HCT116 (cell line): ENCODE measurements at regions not wholly inside any gene's neighbourhood (a gene's known extent, or its start where the extent isn't known, plus 50 kb on each side); places are given as distances from the start of the nearest gene placed in this dataset.

Experiments used
- ATAC-seq: fragments of 200-7000 bp; cut with Tn5 transposase; 2 replicates; pipeline ENCODE4 v1.9.1; 2020; ENCODE audit warnings: mild to moderate bottlenecking, moderate library complexity
- BruUV-seq: library from RNA; stranded (reverse); fragments of 400-500 nt; replicated peaks from 2 replicates; lab custom pipeline; 2021; lab: Mats Ljungman, UMichigan
- CTCF ChIA-PET: fragments of 300-600 bp; sonication (Branson Sonifier 250); formaldehyde crosslinking; loops from one replicate; lab custom pipeline; 2021; ENCODE audit warnings: antibody characterized with exemption; lab: Charles Lee
- POLR2A ChIA-PET: fragments of 300-600, 350-600 bp; sonication (Branson Sonifier 250); formaldehyde crosslinking; loops from one replicate; lab custom pipeline; 2021; ENCODE audit warnings: antibody characterized with exemption; lab: Charles Lee
- RAD21 ChIA-PET, 2 experiments: fragments of 300-600 bp; sonication (Branson Sonifier 250); formaldehyde crosslinking; loops; one replicate each; lab custom pipeline; 2023; ENCODE audit warnings: low total read pairs in 2 of 2; ENCODE audit not compliant: uncharacterized antibody in 2 of 2, unreplicated experiment in 2 of 2, low non-redundant PET in 1 of 2; lab: Charles Lee
- DNase-seq: peaks from one replicate; pipeline ENCODE4 v3.0.0-alpha.2; 2010; ENCODE audit warnings: low read depth, low spot score
- H2AFZ ChIP-seq: fragments of 200-600 bp; shearing (Covaris generic), sonication (generic); 2 replicates; pipeline ENCODE4 v1.6.1; 2017; ENCODE audit warnings: low read depth, mixed run types, mixed read lengths, antibody characterized with exemption, low read length; ENCODE audit not compliant: poor library complexity, severe bottlenecking
- H3K27ac ChIP-seq: 2 replicates; pipeline ENCODE4 v1.5.1; 2012; ENCODE audit warnings: low read depth, low read length
- H3K27me3 ChIP-seq: fragments of 200-600 bp; sonication (generic); 2 replicates; pipeline ENCODE4 v1.6.1; 2016; ENCODE audit warnings: mixed run types, low read length, mixed read lengths; ENCODE audit not compliant: insufficient read depth
- H3K36me3 ChIP-seq, 2 experiments: fragments of 200-500 bp in 1 of 2; fragments of 200-600 bp in 1 of 2; sonication (Bioruptor generic) in 1 of 2; sonication (generic) in 1 of 2; 2 replicates each; pipeline versions ENCODE4 v1.5.1 to v1.6.1; 2014 to 2016; ENCODE audit warnings: low read length in 2 of 2, inconsistent platforms in 1 of 2, mixed read lengths in 1 of 2, mixed run types in 1 of 2; ENCODE audit not compliant: insufficient read depth in 2 of 2, control insufficient read depth in 1 of 2
- H3K4me1 ChIP-seq, 2 experiments: fragments of 200-600 bp in 1 of 2; sonication (generic) in 1 of 2; 2 replicates each; pipeline versions ENCODE4 v1.5.1 to v1.6.1; 2012 to 2017; ENCODE audit warnings: low read length in 2 of 2, inconsistent platforms in 1 of 2, mild to moderate bottlenecking in 1 of 2, mixed read lengths in 1 of 2, mixed run types in 1 of 2, moderate library complexity in 1 of 2; ENCODE audit not compliant: insufficient read depth in 2 of 2, control insufficient read depth in 1 of 2
- H3K4me2 ChIP-seq: fragments of 200-600 bp; sonication (generic); 2 replicates; pipeline ENCODE4 v1.6.1; 2017; ENCODE audit warnings: mixed run types, low read length, mixed read lengths
- H3K4me3 ChIP-seq, 2 experiments: fragments of 200-600 bp in 1 of 2; sonication (generic) in 1 of 2; replicated peaks in 1 of 2; 2 replicates each; pipeline ENCODE4 v1.5.1; 2011 to 2016; ENCODE audit warnings: low read length in 2 of 2, control low read depth in 1 of 2, low read depth in 1 of 2, mild to moderate bottlenecking in 1 of 2, mixed read lengths in 1 of 2, mixed run types in 1 of 2
- H3K79me2 ChIP-seq: fragments of 200-600 bp; sonication (generic); 2 replicates; pipeline ENCODE4 v1.6.1; 2017; ENCODE audit warnings: mild to moderate bottlenecking, mixed run types, low read length, moderate library complexity, mixed read lengths; ENCODE audit not compliant: insufficient read depth
- H3K9ac ChIP-seq: fragments of 200-600 bp; sonication (generic); 2 replicates; pipeline ENCODE4 v1.6.1; 2016; ENCODE audit warnings: low read length, mixed read lengths
- H3K9me2 ChIP-seq: fragments of 200-600 bp; sonication (generic), shearing (Covaris generic); 2 replicates; pipeline ENCODE4 v1.6.1; 2017; ENCODE audit warnings: mixed run types, mild to moderate bottlenecking, moderate library complexity; ENCODE audit not compliant: insufficient read depth
- H3K9me3 ChIP-seq, 2 experiments: fragments of 200-500 bp in 1 of 2; fragments of 200-600 bp in 1 of 2; sonication (Bioruptor generic) in 1 of 2; sonication (generic) in 1 of 2; 2 replicates each; pipeline ENCODE4 v1.6.1; 2014 to 2017; ENCODE audit warnings: low read length in 2 of 2, mixed read lengths in 2 of 2, inconsistent platforms in 1 of 2, low read depth in 1 of 2, mild to moderate bottlenecking in 1 of 2, mixed run types in 1 of 2, moderate library complexity in 1 of 2; ENCODE audit not compliant: control insufficient read depth in 1 of 2, insufficient read depth in 1 of 2
- H4K20me1 ChIP-seq: fragments of 200-600 bp; sonication (generic), shearing (Covaris generic); 2 replicates; pipeline ENCODE4 v1.6.1; 2017; ENCODE audit warnings: mixed run types, mild to moderate bottlenecking, moderate library complexity; ENCODE audit not compliant: insufficient read depth
- EGR1 ChIP-seq: IDR thresholded peaks from 2 replicates; pipeline ENCODE4 v1.6.1; 2012; ENCODE audit warnings: low read depth
- EZH2 ChIP-seq: fragments of 200-600 bp; sonication (generic); IDR thresholded peaks from 2 replicates; pipeline ENCODE4 v1.6.1; 2017; ENCODE audit warnings: antibody characterized with exemption, mixed run types
- POLR2AphosphoS5 ChIP-seq: IDR thresholded peaks from 2 replicates; pipeline ENCODE4 v1.6.1; 2011; ENCODE audit warnings: mild to moderate bottlenecking, low read depth, low read length, moderate library complexity
- RAD21 ChIP-seq: IDR thresholded peaks from 2 replicates; pipeline ENCODE4 v1.6.1; 2012; ENCODE audit warnings: low read depth, mild to moderate bottlenecking
- SP1 ChIP-seq: IDR thresholded peaks from 2 replicates; pipeline ENCODE4 v1.6.1; 2012; ENCODE audit warnings: low read depth
- SRF ChIP-seq: IDR thresholded peaks from 2 replicates; pipeline ENCODE4 v1.6.1; 2012; ENCODE audit warnings: low read depth
- TCF7L2 ChIP-seq: IDR thresholded peaks from 2 replicates; pipeline ENCODE4 v1.7.0; 2011; ENCODE audit warnings: borderline replicate concordance, inconsistent platforms; ENCODE audit not compliant: insufficient read depth, insufficient read length; ENCODE audit errors: extremely low read depth
- ZBTB33 ChIP-seq: IDR thresholded peaks from 2 replicates; pipeline ENCODE4 v1.6.1; 2011; ENCODE audit warnings: mild to moderate bottlenecking, low read length, moderate library complexity; ENCODE audit not compliant: insufficient replicate concordance; ENCODE audit errors: extremely low read depth
- intact Hi-C: fragments of 100-400 bp; cut with micrococcal nuclease; formaldehyde crosslinking; loops from 2 replicates; pipeline ENCODE4 v1.10.0; 2022

GRCh38 chr4:161134795-161135194 is 1029.0 kb downstream of the FSTL5 start:
- POLR2A ChIA-PET: no interaction called here

GRCh38 chr4:161133586-161134276 is 1030.1 kb downstream of the FSTL5 start:
- ATAC-seq (no peak), DNase-seq (no peak)
- no peak for TF ChIP-seq ZBTB33
- no peak for TF ChIP-seq SP1
- TF ChIP-seq POLR2AphosphoS5: no peak
- no peak for TF ChIP-seq TCF7L2
- TF ChIP-seq RAD21: no peak
- TF ChIP-seq EZH2: no peak
- Histone ChIP-seq H3K79me2 (no peaks in the 10 kb centered on the region), H2AFZ (no peak overlapping the region), H3K27me3 (no peaks in the 10 kb centered on the region), H3K4me2 (no peak overlapping the region), H4K20me1 (no peaks in the 10 kb centered on the region), H3K9me3 (no peaks in the 10 kb centered on the region), H3K9me2 (no peaks in the 10 kb centered on the region), H3K9ac (no peak overlapping the region), H3K4me3 (no peak overlapping the region), H3K4me1 (no peaks in the 10 kb centered on the region), H3K36me3 (no peaks in the 10 kb centered on the region), H3K27ac (no peak overlapping the region)
- BruUV-seq: no TSS peak
- POLR2A ChIA-PET: no interaction called here
- RAD21 ChIA-PET: no interaction called here
- intact Hi-C loops: no loop called here
- CTCF ChIA-PET: no interaction called here

More at GRCh38 chr4:161134795-161135194, 1029.0 kb downstream of the FSTL5 start:
- ChIA-PET CTCF (no interaction called here), RAD21 (no interaction called here)
- H3K9ac ChIP-seq: no peak overlapping the region
- H3K9me3 ChIP-seq: no peaks in the 10 kb centered on the region
- no peak overlapping the region for H3K4me2 ChIP-seq
- H3K36me3 ChIP-seq: no peaks in the 10 kb centered on the region
- no TSS peak for BruUV-seq
- H2AFZ ChIP-seq: no peak overlapping the region
- H3K27me3 ChIP-seq: no peaks in the 10 kb centered on the region
- H3K9me2 ChIP-seq: no peaks in the 10 kb centered on the region
- no peak overlapping the region for H3K4me3 ChIP-seq
- intact Hi-C loops: no loop called here
- DNase-seq (no peak), ATAC-seq (no peak)
- no peaks in the 10 kb centered on the region for H3K79me2 ChIP-seq
- no peak overlapping the region for H3K27ac ChIP-seq
- no peaks in the 10 kb centered on the region for H3K4me1 ChIP-seq
- TF ChIP-seq SRF (no peak), POLR2AphosphoS5 (no peak), EGR1 (no peak)
- TF ChIP-seq, all 23 proteins: peak for 0
- no peaks in the 10 kb centered on the region for H4K20me1 ChIP-seq
